ENCODE measurements at regions not wholly inside any gene's neighbourhood (a gene's known extent, or its start where the extent isn't known, plus 50 kb on each side); places are given as distances from the start of the nearest gene placed in this dataset.

GRCh38 chr4:169900241-169900845 is 125.9 kb downstream of the MFAP3L start:
- TF ChIP-seq CTCF (IDR thresholded peaks at IDR 0.05) (no peak), POLR2A (IDR thresholded peaks at IDR 0.05) (no peak)

Data from gastroesophageal sphincter (tissue), 3 donors.